ENCODE measurements at regions not wholly inside any gene's neighbourhood (a gene's known extent, or its start where the extent isn't known, plus 50 kb on each side); places are given as distances from the start of the nearest gene placed in this dataset.

- TF ChIP-seq CTCF (conservative IDR thresholded peaks at IDR 0.05 in 1 of 2, IDR thresholded peaks at IDR 0.05 in 1 of 2; ENCODE audit: low read depth in 1 of 2, low read length in 2 of 2) (no peak), EZH2 (IDR thresholded peaks at IDR 0.05; ENCODE audit: low read length, missing control alignments) (no peak)
Measured at GRCh38 chr5:91976451-91976850, 593.3 kb upstream of the ARRDC3 start.

Measured in fibroblast of lung (primary cell).